Astrocyte of the spinal cord (primary cell): ENCODE measurements at regions not wholly inside any gene's neighbourhood (a gene's known extent, or its start where the extent isn't known, plus 50 kb on each side); places are given as distances from the start of the nearest gene placed in this dataset.
A peak's percentile ranks its signal among the peaks of the same experiment; 100 is the strongest.

Source experiments
- DNase-seq: peaks from one replicate; pipeline ENCODE4 v3.0.0; 2011; ENCODE audit warnings: low read depth, low spot score
- H3K4me3 ChIP-seq: 2 replicates; pipeline ENCODE4 v1.5.1; 2011; ENCODE audit warnings: low read depth, mild to moderate bottlenecking, low read length, moderate library complexity
- CTCF ChIP-seq: IDR thresholded peaks from 2 replicates; pipeline ENCODE4 v1.5.1; 2012; ENCODE audit warnings: low read depth, mild to moderate bottlenecking, low read length, inconsistent platforms
- in situ Hi-C: cut with HindIII; loops from 2 replicates; pipeline ENCODE4 v1.10.0; 2017; ENCODE audit warnings: low sequenced_read_pairs

GRCh38 chr4:138650929-138651448 lies 364.6 kb upstream of the NOCT start:
- no peak overlapping the region for H3K4me3 ChIP-seq
- in situ Hi-C loops = no loop called here
- TF ChIP-seq CTCF = no peak
- DNase-seq = peak; percentile 50

- no peak for TF ChIP-seq CTCF
- DNase-seq = no peak
- in situ Hi-C loops = no loop called here
- H3K4me3 ChIP-seq = no peak overlapping the region
Measured at GRCh38 chr4:138650495-138650894, 365.1 kb upstream of the NOCT start.

- in situ Hi-C loops = no loop called here
- DNase-seq = no peak
Measured at GRCh38 chr4:138647433-138647832, 368.1 kb upstream of the NOCT start.

GRCh38 chr4:138646383-138646782 lies 369.2 kb upstream of the NOCT start:
- in situ Hi-C loops = no loop called here
- no peak for DNase-seq
- TF ChIP-seq CTCF = no peak
- H3K4me3 ChIP-seq = no peak overlapping the region

More at GRCh38 chr4:138647433-138647832, 368.1 kb upstream of the NOCT start:
- TF ChIP-seq CTCF = no peak
- no peak overlapping the region for H3K4me3 ChIP-seq

- TF ChIP-seq CTCF = no peak
- peak; percentile 24 for DNase-seq
- in situ Hi-C loops = no loop called here
- H3K4me3 ChIP-seq = no peak overlapping the region
Measured at GRCh38 chr4:138645289-138645688, 370.3 kb upstream of the NOCT start.

- in situ Hi-C loops = no loop called here
- H3K4me3 ChIP-seq = no peak overlapping the region
- DNase-seq = no peak
- no peak for TF ChIP-seq CTCF
Measured at GRCh38 chr4:138644322-138644721, 371.3 kb upstream of the NOCT start.

GRCh38 chr4:138643827-138644226 lies 371.8 kb upstream of the NOCT start:
- in situ Hi-C loops = no loop called here
- no peak for DNase-seq

More at GRCh38 chr4:138643827-138644226, 371.8 kb upstream of the NOCT start:
- no peak overlapping the region for H3K4me3 ChIP-seq
- no peak for TF ChIP-seq CTCF
